Liver (tissue), 8 donors: ENCODE measurements at regions not wholly inside any gene's neighbourhood (a gene's known extent, or its start where the extent isn't known, plus 50 kb on each side); places are given as distances from the start of the nearest gene placed in this dataset.

Experiments used
- DNase-seq: peaks from one replicate; pipeline ENCODE4 v3.0.0-alpha.2; 2017; ENCODE audit warnings: low spot score
- H3K27ac ChIP-seq, 2 donors: one replicate each; pipeline ENCODE4 v1.7.0; 2013; ENCODE audit warnings: inconsistent platforms in 2 of 2, low read length in 2 of 2, control low read depth in 1 of 2, low read depth in 1 of 2, mild to moderate bottlenecking in 1 of 2
- H3K27me3 ChIP-seq, 4 donors: one replicate each; pipeline versions ENCODE4 v1.6.1 to v1.7.0; 2013; ENCODE audit warnings: low read length in 3 of 4, inconsistent platforms in 1 of 4, mild to moderate bottlenecking in 1 of 4, moderate library complexity in 1 of 4; ENCODE audit not compliant: control insufficient read depth in 4 of 4, insufficient read depth in 4 of 4
- H3K36me3 ChIP-seq, 4 donors: one replicate each; pipeline versions ENCODE4 v1.6.1 to v1.7.0; 2013; ENCODE audit warnings: low read length in 3 of 4, mild to moderate bottlenecking in 3 of 4, low read depth in 1 of 4, moderate library complexity in 1 of 4; ENCODE audit not compliant: control insufficient read depth in 4 of 4, insufficient read depth in 3 of 4
- H3K4me1 ChIP-seq, 4 donors: one replicate each; pipeline versions ENCODE4 v1.6.1 to v1.7.0; 2013; ENCODE audit warnings: low read length in 3 of 4, mild to moderate bottlenecking in 3 of 4, moderate library complexity in 1 of 4; ENCODE audit not compliant: control insufficient read depth in 4 of 4, insufficient read depth in 4 of 4
- H3K4me3 ChIP-seq, 3 donors: one replicate each; pipeline versions ENCODE4 v1.6.1 to v1.7.0; 2013; ENCODE audit warnings: low read length in 3 of 3, control low read depth in 1 of 3, low read depth in 1 of 3, mild to moderate bottlenecking in 1 of 3
- H3K9ac ChIP-seq, 2 donors: one replicate each; pipeline ENCODE4 v1.7.0; 2013; ENCODE audit warnings: low read length in 2 of 2, mild to moderate bottlenecking in 2 of 2, moderate library complexity in 2 of 2, control low read depth in 1 of 2, low read depth in 1 of 2
- H3K9me3 ChIP-seq, 4 donors: one replicate each; pipeline versions ENCODE4 v1.6.1 to v1.7.0; 2013; ENCODE audit warnings: low read length in 3 of 4; ENCODE audit not compliant: control insufficient read depth in 4 of 4
- ATF3 ChIP-seq: IDR thresholded peaks from 2 replicates; pipeline ENCODE4 v1.6.1; 2016; ENCODE audit warnings: antibody characterized with exemption
- CTCF ChIP-seq: fragments of 150-350 bp; IDR thresholded peaks from 2 replicates; pipeline ENCODE4 v1.5.1; 2017; ENCODE audit warnings: improper control_type of control experiment, low read depth, low read length; ENCODE audit not compliant: missing input control
- EGR1 ChIP-seq, 2 donors: IDR thresholded peaks; 2 replicates each; pipeline ENCODE4 v1.6.1; 2016 to 2018; ENCODE audit warnings: antibody characterized with exemption in 2 of 2, low read depth in 2 of 2
- FOXA1 ChIP-seq: IDR thresholded peaks from 2 replicates; pipeline ENCODE4 v1.6.1; 2016; ENCODE audit warnings: antibody characterized with exemption
- FOXA2 ChIP-seq: IDR thresholded peaks from 2 replicates; pipeline ENCODE4 v1.6.1; 2016; ENCODE audit warnings: antibody characterized with exemption
- GABPA ChIP-seq, 2 donors: IDR thresholded peaks in 1 of 2; conservative IDR thresholded peaks in 1 of 2; 2 replicates each; pipeline ENCODE4 v1.6.1; 2016; ENCODE audit warnings: antibody characterized with exemption in 2 of 2, mild to moderate bottlenecking in 1 of 2, moderate library complexity in 1 of 2
- HNF4A ChIP-seq, 2 donors: conservative IDR thresholded peaks; 2 replicates each; pipeline ENCODE4 v1.6.1; 2016; ENCODE audit warnings: antibody characterized with exemption in 2 of 2, mild to moderate bottlenecking in 2 of 2
- JUND ChIP-seq, 2 donors: IDR thresholded peaks; 2 replicates each; pipeline ENCODE4 v1.6.1; 2016; ENCODE audit warnings: antibody characterized with exemption in 2 of 2
- MAX ChIP-seq: IDR thresholded peaks from 2 replicates; pipeline ENCODE4 v1.6.1; 2016; ENCODE audit warnings: antibody characterized with exemption
- NR2F2 ChIP-seq: IDR thresholded peaks from 2 replicates; pipeline ENCODE4 v1.6.1; 2016; ENCODE audit warnings: antibody characterized with exemption
- RAD21 ChIP-seq, 2 donors: IDR thresholded peaks; 2 replicates each; pipeline ENCODE4 v1.6.1; 2016; ENCODE audit warnings: antibody characterized with exemption in 2 of 2, mild to moderate bottlenecking in 2 of 2
- SP1 ChIP-seq: IDR thresholded peaks from 2 replicates; pipeline ENCODE4 v1.6.1; 2018; ENCODE audit warnings: antibody characterized with exemption, mild to moderate bottlenecking
- YY1 ChIP-seq: IDR thresholded peaks from 2 replicates; pipeline ENCODE4 v1.6.1; 2016; ENCODE audit warnings: antibody characterized with exemption, mild to moderate bottlenecking
- ZBTB33 ChIP-seq: IDR thresholded peaks from 2 replicates; pipeline ENCODE4 v1.6.1; 2016; ENCODE audit warnings: antibody characterized with exemption
- WGBS: extraction: QIAGEN DNeasy Blood & Tissue Kit; methylation state at CpG from one replicate; pipeline ENCODE4 v1.1.7; 2013; 5-methylcytosine and 5-hydroxymethylcytosine counted together
- donor health status: healthy.
- donor health status: healthy.
- donor health status: healthy.
- donor health status: healthy.
- donor health status: healthy.

GRCh38 chr4:31160146-31160545 lies 440.0 kb downstream of the PCDH7 start:
- Histone ChIP-seq H3K27me3 (no peaks in the 10 kb centered on the region), H3K4me1 (no peaks in the 10 kb centered on the region)
- WGBS, result 59% methylated on average over 3 of the region's 3 CpGs

GRCh38 chr4:31169846-31170245 lies 449.7 kb downstream of the PCDH7 start:
- H3K27me3 ChIP-seq, result peaks cover 0 to 3% (median 0%) of the 10 kb centered on the region in 4 donors
- 52% methylated on average over 5 of the region's 5 CpGs for WGBS

More at GRCh38 chr4:31160146-31160545, 440.0 kb downstream of the PCDH7 start:
- H3K4me3 ChIP-seq, result no peak overlapping the region
- H3K27ac ChIP-seq, result no peak overlapping the region
- no peak for DNase-seq
- H3K9ac ChIP-seq, result no peak overlapping the region
- no peaks in the 10 kb centered on the region for H3K36me3 ChIP-seq
- TF ChIP-seq JUND (IDR thresholded peaks at IDR 0.05) (no peak), HNF4A (conservative IDR thresholded peaks at IDR 0.05) (no peak), FOXA1 (no peak), SP1 (no peak), RAD21 (IDR thresholded peaks at IDR 0.05) (no peak)
- H3K9me3 ChIP-seq, result no peaks in the 10 kb centered on the region

More at GRCh38 chr4:31169846-31170245, 449.7 kb downstream of the PCDH7 start:
- no peak overlapping the region for H3K27ac ChIP-seq
- TF ChIP-seq YY1 (no peak), NR2F2 (no peak), EGR1 (IDR thresholded peaks at IDR 0.05; ENCODE audit: low read depth in 2 of 2) (no peak), RAD21 (IDR thresholded peaks at IDR 0.05) (no peak), ATF3 (no peak), GABPA (IDR thresholded peaks at IDR 0.05 in 1 of 2, conservative IDR thresholded peaks at IDR 0.05 in 1 of 2) (no peak), MAX (no peak), CTCF (no peak), FOXA2 (no peak), ZBTB33 (no peak), JUND (IDR thresholded peaks at IDR 0.05) (no peak)
- no peaks in the 10 kb centered on the region for H3K9me3 ChIP-seq
- H3K4me3 ChIP-seq, result no peak overlapping the region
- H3K9ac ChIP-seq, result no peak overlapping the region
- no peaks in the 10 kb centered on the region for H3K4me1 ChIP-seq
- no peaks in the 10 kb centered on the region for H3K36me3 ChIP-seq
- no peak for DNase-seq
